Stimulated activated memory B cell treated with anti-CD40 and anti-IgM and Interleukin-4, amounts not matched to agents 10 μg/mL and 1 μg/mL and 100 μg/mL, for 72 hours (primary cell): ENCODE measurements at regions not wholly inside any gene's neighbourhood (a gene's known extent, or its start where the extent isn't known, plus 50 kb on each side); places are given as distances from the start of the nearest gene placed in this dataset.

Source experiments
- ATAC-seq: fragments of 150-1000 bp; cut with Tn5 transposase; 2 replicates; pipeline ENCODE4 v1.10.0; 2021
- H3K27ac Mint-ChIP-seq: one replicate; pipeline ENCODE4 v1.8.0; 2022; ENCODE audit warnings: mild to moderate bottlenecking, mixed read lengths
- H3K27me3 Mint-ChIP-seq: one replicate; pipeline ENCODE4 v1.8.0; 2022; ENCODE audit warnings: mixed read lengths
- H3K36me3 Mint-ChIP-seq: one replicate; pipeline ENCODE4 v1.8.0; 2022; ENCODE audit warnings: mixed read lengths
- H3K4me1 Mint-ChIP-seq: one replicate; pipeline ENCODE4 v1.8.0; 2022; ENCODE audit warnings: mixed read lengths
- H3K4me3 Mint-ChIP-seq: one replicate; pipeline ENCODE4 v1.8.0; 2022; ENCODE audit warnings: mild to moderate bottlenecking, moderate library complexity, mixed read lengths
- H3K9me3 Mint-ChIP-seq: one replicate; pipeline ENCODE4 v1.8.0; 2022; ENCODE audit warnings: mixed read lengths

DNA sequence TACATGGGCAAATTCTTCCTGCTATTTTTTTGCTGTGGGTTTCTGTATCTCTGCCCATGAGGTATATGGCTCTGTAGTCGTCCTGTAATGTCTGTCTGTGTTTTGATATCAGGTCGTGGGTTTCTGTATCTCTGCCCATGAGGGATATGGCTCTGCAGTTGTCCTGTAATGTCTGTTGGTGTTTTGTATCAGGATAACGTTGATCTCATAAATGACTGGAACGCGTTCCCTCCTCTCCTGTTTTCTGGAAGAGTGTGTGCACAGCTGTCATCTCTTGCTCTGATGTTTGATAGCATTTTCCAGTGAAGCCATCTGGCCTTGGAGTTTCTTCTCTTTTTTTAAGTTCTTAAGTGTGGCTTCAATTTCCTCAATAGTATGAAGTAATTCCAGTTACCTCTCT lies 57.2 kb downstream of the SOX1 start:
- Mint-ChIP-seq H3K4me1 (no peaks in the 10 kb centered on the region), H3K36me3 (no peaks in the 10 kb centered on the region), H3K4me3 (no peak overlapping the region), H3K27ac (no peak overlapping the region), H3K27me3 (peaks cover 13% of the 10 kb centered on the region), H3K9me3 (no peaks in the 10 kb centered on the region)
- ATAC-seq, result no peak

DNA sequence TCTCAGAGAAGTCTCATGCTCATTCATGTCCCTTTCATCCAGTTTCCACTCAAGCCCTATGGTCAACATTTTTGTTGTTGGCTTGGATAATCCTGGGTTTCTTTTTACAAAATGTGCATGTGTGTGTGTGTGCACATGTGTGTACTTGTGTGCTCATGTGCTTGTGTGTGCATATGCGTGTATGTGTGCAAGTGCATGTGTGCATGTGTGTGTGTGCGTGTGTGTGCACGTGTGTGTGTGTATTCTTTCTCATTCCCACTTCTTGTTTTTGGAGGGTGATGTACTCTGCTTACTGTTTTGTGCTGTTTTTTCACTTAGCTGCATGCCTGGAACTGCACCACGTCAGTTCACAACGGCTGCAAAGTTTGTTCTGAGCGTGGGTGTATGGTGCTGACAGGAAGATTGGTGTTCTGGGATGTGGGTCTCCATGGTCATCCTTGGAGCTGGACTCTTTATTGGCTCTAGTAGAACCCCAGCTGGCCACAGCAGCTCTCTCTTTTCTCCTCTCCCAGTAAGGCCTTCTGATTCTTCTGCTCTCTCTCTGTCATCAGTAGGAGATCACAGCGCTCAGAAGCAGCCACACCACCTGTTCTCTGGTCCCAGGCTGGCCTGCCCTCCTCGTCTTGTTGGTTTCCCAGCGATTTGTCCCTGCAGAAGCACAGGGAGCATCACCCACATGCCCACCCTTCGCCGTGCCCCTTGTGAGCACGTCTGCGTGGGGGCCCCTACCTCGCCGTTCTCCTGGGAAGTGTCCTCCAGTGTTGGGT lies 60.8 kb downstream of the SOX1 start:
- H3K4me1 Mint-ChIP-seq, result no peaks in the 10 kb centered on the region
- no peak for ATAC-seq
- no peaks in the 10 kb centered on the region for H3K9me3 Mint-ChIP-seq
- no peaks in the 10 kb centered on the region for H3K36me3 Mint-ChIP-seq
- H3K27me3 Mint-ChIP-seq, result peaks cover 13% of the 10 kb centered on the region
- H3K4me3 Mint-ChIP-seq, result no peak overlapping the region
- H3K27ac Mint-ChIP-seq, result no peak overlapping the region

DNA sequence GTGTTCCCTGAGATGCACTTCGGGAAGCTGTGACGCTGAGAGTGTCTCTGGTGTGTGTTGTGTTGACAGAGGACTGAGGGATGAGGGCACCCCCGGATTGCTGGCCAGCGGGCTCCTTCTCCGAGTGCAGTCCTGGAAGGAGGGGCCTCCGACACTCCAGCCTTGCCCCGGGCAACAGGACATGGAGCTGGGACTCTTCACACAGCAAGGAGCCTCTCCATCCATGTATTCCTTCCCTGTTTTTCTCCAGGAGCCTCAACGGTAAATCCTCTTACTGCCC lies 61.3 kb downstream of the SOX1 start:
- Mint-ChIP-seq H3K27me3 (peaks cover 13% of the 10 kb centered on the region), H3K9me3 (no peaks in the 10 kb centered on the region), H3K4me1 (no peaks in the 10 kb centered on the region), H3K4me3 (no peak overlapping the region), H3K27ac (no peak overlapping the region), H3K36me3 (no peaks in the 10 kb centered on the region)
- ATAC-seq, result no peak

DNA sequence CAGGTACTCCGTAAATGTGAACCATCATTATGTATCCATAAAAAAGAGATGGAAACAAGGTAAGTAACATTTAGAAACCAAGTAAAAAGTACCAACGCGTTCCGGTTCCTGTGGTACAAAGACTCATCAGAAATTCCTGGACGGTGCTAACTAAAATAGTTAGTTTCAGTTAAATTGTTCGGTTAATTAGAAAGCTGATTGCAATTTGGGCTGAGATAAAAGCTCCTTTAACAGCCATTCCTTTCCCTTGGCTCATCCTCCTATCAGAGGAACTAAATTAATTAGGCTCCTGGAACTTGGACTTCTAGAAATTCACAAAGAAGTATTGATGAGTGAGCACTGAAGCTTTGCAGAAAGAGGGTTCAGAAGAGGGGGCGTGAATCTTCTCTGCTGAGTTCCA lies 63.5 kb downstream of the SOX1 start:
- Mint-ChIP-seq H3K4me3 (no peak overlapping the region), H3K27ac (no peak overlapping the region), H3K9me3 (no peaks in the 10 kb centered on the region), H3K36me3 (no peaks in the 10 kb centered on the region), H3K4me1 (no peaks in the 10 kb centered on the region), H3K27me3 (peaks cover 13% of the 10 kb centered on the region)
- no peak for ATAC-seq

- Mint-ChIP-seq H3K36me3 (no peaks in the 10 kb centered on the region), H3K4me3 (no peak overlapping the region), H3K4me1 (no peaks in the 10 kb centered on the region), H3K27me3 (peaks cover 13% of the 10 kb centered on the region), H3K9me3 (no peaks in the 10 kb centered on the region), H3K27ac (no peak overlapping the region)
- ATAC-seq, result no peak
Observed at GRCh38 chr13:112131081-112131712, 64.2 kb downstream of the SOX1 start.

DNA sequence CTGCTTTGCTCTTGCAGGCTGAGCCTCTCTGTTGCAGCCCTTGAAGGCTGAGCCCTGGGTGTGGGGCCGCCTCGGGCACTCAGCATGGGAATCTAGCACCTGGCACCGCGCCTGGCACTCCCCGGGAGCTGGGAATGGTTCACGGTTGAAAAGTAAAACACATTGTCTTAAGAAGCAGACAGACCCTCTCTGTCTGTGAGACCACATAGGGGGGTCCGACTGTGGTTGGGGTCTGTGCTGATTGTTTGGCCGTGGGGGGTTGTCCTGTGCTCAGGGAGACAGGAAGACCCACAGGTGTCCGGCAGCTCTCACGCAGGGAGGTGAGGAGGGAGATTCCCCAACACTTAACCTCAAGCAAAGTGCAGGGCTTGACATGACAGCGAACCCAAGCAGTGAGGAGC lies 64.8 kb downstream of the SOX1 start:
- Mint-ChIP-seq H3K36me3 (no peaks in the 10 kb centered on the region), H3K4me1 (no peaks in the 10 kb centered on the region), H3K9me3 (no peaks in the 10 kb centered on the region), H3K4me3 (no peak overlapping the region), H3K27ac (no peak overlapping the region), H3K27me3 (peaks cover 13% of the 10 kb centered on the region)
- ATAC-seq, result no peak

GRCh38 chr13:112132142-112132541 lies 65.2 kb downstream of the SOX1 start:
- Mint-ChIP-seq H3K36me3 (no peaks in the 10 kb centered on the region), H3K4me3 (no peak overlapping the region), H3K27me3 (peaks cover 13% of the 10 kb centered on the region), H3K4me1 (no peaks in the 10 kb centered on the region), H3K9me3 (no peaks in the 10 kb centered on the region), H3K27ac (no peak overlapping the region)
- ATAC-seq, result no peak

GRCh38 chr13:112132619-112133018 lies 65.7 kb downstream of the SOX1 start:
- H3K36me3 Mint-ChIP-seq, result no peaks in the 10 kb centered on the region
- no peak for ATAC-seq
- no peak overlapping the region for H3K4me3 Mint-ChIP-seq
- H3K4me1 Mint-ChIP-seq, result no peaks in the 10 kb centered on the region
- H3K27me3 Mint-ChIP-seq, result peaks cover 13% of the 10 kb centered on the region
- no peaks in the 10 kb centered on the region for H3K9me3 Mint-ChIP-seq
- H3K27ac Mint-ChIP-seq, result no peak overlapping the region

- ATAC-seq, result no peak
- H3K27me3 Mint-ChIP-seq, result peaks cover 4% of the 10 kb centered on the region
- no peak overlapping the region for H3K4me3 Mint-ChIP-seq
- no peaks in the 10 kb centered on the region for H3K36me3 Mint-ChIP-seq
- H3K4me1 Mint-ChIP-seq, result no peaks in the 10 kb centered on the region
- H3K27ac Mint-ChIP-seq, result no peak overlapping the region
- no peaks in the 10 kb centered on the region for H3K9me3 Mint-ChIP-seq
Observed at GRCh38 chr13:112133499-112134390, 66.8 kb downstream of the SOX1 start.

GRCh38 chr13:112134391-112135075 lies 67.6 kb downstream of the SOX1 start:
- Mint-ChIP-seq H3K36me3 (no peaks in the 10 kb centered on the region), H3K9me3 (no peaks in the 10 kb centered on the region), H3K27ac (no peak overlapping the region), H3K4me3 (no peak overlapping the region), H3K27me3 (no peaks in the 10 kb centered on the region), H3K4me1 (no peaks in the 10 kb centered on the region)
- ATAC-seq, result no peak

- Mint-ChIP-seq H3K27ac (no peak overlapping the region), H3K4me3 (no peak overlapping the region), H3K4me1 (no peaks in the 10 kb centered on the region), H3K9me3 (no peaks in the 10 kb centered on the region), H3K27me3 (peaks cover under 1% of the 10 kb centered on the region), H3K36me3 (no peaks in the 10 kb centered on the region)
- ATAC-seq, result no peak
Observed at GRCh38 chr13:112136095-112136494, 69.1 kb downstream of the SOX1 start.

DNA sequence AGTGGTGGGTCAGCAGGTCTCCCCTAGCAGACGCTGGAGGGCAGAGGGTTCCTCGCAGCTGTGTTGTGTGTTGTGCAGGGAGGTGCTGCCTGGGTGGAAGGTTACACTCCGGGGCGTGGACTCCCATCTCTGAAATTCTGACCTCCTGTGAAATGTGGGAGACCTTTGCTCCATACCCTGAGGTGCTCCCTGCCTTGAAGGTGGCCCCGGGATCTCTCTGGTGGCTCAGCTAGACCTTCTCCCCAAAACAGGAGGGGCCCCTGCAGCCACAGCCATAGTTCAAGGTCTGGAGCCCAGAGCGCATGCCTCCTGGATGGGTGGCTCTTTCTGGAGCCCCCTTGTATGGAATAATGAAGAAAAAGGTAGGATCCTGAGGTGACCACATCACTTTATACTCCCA lies 70.2 kb downstream of the SOX1 start:
- no peaks in the 10 kb centered on the region for H3K4me1 Mint-ChIP-seq
- ATAC-seq, result no peak
- H3K9me3 Mint-ChIP-seq, result no peaks in the 10 kb centered on the region
- H3K27ac Mint-ChIP-seq, result no peak overlapping the region
- no peak overlapping the region for H3K4me3 Mint-ChIP-seq
- no peaks in the 10 kb centered on the region for H3K36me3 Mint-ChIP-seq
- H3K27me3 Mint-ChIP-seq, result peaks cover 11% of the 10 kb centered on the region

GRCh38 chr13:112140366-112140765 lies 73.4 kb downstream of the SOX1 start:
- H3K27ac Mint-ChIP-seq, result no peak overlapping the region
- ATAC-seq, result no peak
- peaks cover 16% of the 10 kb centered on the region for H3K27me3 Mint-ChIP-seq
- H3K4me1 Mint-ChIP-seq, result no peaks in the 10 kb centered on the region
- H3K9me3 Mint-ChIP-seq, result no peaks in the 10 kb centered on the region
- H3K4me3 Mint-ChIP-seq, result no peak overlapping the region
- H3K36me3 Mint-ChIP-seq, result no peaks in the 10 kb centered on the region

- Mint-ChIP-seq H3K4me3 (no peak overlapping the region), H3K27ac (no peak overlapping the region), H3K27me3 (peaks cover 16% of the 10 kb centered on the region), H3K9me3 (no peaks in the 10 kb centered on the region), H3K36me3 (no peaks in the 10 kb centered on the region), H3K4me1 (no peaks in the 10 kb centered on the region)
- peak; percentile 31 for ATAC-seq
Observed at GRCh38 chr13:112141643-112142400, 74.9 kb downstream of the SOX1 start.
